ENCODE measurements at regions not wholly inside any gene's neighbourhood (a gene's known extent, or its start where the extent isn't known, plus 50 kb on each side); places are given as distances from the start of the nearest gene placed in this dataset.

DNA sequence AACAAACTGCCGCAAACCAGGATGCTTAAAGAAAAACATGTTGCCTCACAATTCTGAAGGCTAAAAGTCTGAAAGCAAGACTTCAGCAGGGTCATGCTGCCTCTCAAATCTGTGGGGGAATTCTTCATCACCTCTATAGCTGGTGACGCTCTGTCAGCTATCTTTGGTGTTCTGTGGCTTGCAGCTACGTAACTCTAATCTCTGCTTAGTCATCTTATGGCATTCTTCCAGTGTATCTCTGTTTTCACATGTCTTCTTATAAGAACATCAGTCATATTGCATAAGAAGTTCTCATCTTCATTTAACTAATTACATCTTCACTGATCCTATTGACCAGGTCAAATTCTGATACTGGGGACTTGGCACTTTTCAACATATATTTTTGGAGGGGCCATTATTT is 243.0 kb downstream of the CDH10 start:
- TF ChIP-seq, protein P1, sequence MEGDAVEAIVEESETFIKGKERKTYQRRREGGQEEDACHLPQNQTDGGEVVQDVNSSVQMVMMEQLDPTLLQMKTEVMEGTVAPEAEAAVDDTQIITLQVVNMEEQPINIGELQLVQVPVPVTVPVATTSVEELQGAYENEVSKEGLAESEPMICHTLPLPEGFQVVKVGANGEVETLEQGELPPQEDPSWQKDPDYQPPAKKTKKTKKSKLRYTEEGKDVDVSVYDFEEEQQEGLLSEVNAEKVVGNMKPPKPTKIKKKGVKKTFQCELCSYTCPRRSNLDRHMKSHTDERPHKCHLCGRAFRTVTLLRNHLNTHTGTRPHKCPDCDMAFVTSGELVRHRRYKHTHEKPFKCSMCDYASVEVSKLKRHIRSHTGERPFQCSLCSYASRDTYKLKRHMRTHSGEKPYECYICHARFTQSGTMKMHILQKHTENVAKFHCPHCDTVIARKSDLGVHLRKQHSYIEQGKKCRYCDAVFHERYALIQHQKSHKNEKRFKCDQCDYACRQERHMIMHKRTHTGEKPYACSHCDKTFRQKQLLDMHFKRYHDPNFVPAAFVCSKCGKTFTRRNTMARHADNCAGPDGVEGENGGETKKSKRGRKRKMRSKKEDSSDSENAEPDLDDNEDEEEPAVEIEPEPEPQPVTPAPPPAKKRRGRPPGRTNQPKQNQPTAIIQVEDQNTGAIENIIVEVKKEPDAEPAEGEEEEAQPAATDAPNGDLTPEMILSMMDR (conservative IDR thresholded peaks at IDR 0.05; ENCODE audit: low read length), result no peak
- no peak for TF ChIP-seq EZH2phosphoT487 (IDR thresholded peaks at IDR 0.05; ENCODE audit: borderline replicate concordance)

Data from Loucy (cell line).